Stomach (tissue), 8 donors: ENCODE measurements at regions not wholly inside any gene's neighbourhood (a gene's known extent, or its start where the extent isn't known, plus 50 kb on each side); places are given as distances from the start of the nearest gene placed in this dataset.

Source experiments
- DNase-seq, 2 donors: peaks; one replicate each; pipeline versions ENCODE4 v3.0.0 to v3.0.0-alpha.2; 2013 to 2019
- H3K27ac ChIP-seq, 5 donors: fragments of 200-600 bp in 4 of 5; sonication (generic) in 4 of 5; one replicate each; pipeline ENCODE4 v1.5.1; 2013 to 2019; ENCODE audit warnings: mild to moderate bottlenecking in 1 of 5, moderate library complexity in 1 of 5
- H3K27me3 ChIP-seq, 3 donors: fragments of 200-600 bp; sonication (generic); one replicate each; pipeline ENCODE4 v1.5.1; 2017 to 2019; ENCODE audit warnings: mixed run types in 1 of 3
- H3K36me3 ChIP-seq, 4 donors: fragments of 200-600 bp; sonication (generic); 1 replicate in 3 of 4; 2 replicates in 1 of 4; pipeline ENCODE4 v1.5.1; 2016 to 2019
- H3K4me1 ChIP-seq, 4 donors: fragments of 200-600 bp; sonication (generic); one replicate each; pipeline ENCODE4 v1.5.1; 2016 to 2019
- H3K4me3 ChIP-seq, 4 donors: fragments of 200-600 bp; sonication (generic) in 3 of 4; one replicate each; pipeline ENCODE4 v1.5.1; 2016 to 2019; ENCODE audit warnings: mild to moderate bottlenecking in 1 of 4
- H3K9me3 ChIP-seq, 4 donors: fragments of 200-600 bp; sonication (generic); one replicate each; pipeline ENCODE4 v1.5.1; 2016 to 2019
- CTCF ChIP-seq, 7 experiments: fragments of 450-650 bp in 4 of 7; fragments of 200-600 bp in 3 of 7; sonication (generic) in 3 of 7; IDR thresholded peaks; one replicate each; pipeline ENCODE4 v1.5.1; 2016 to 2019; ENCODE audit warnings: antibody characterized with exemption in 7 of 7, control low read depth in 2 of 7, mild to moderate bottlenecking in 1 of 7
- EP300 ChIP-seq: sonication (generic); formaldehyde crosslinking; IDR thresholded peaks from one replicate; pipeline ENCODE4 v1.6.1; 2017; ENCODE audit warnings: antibody characterized with exemption
- POLR2A ChIP-seq, 4 donors: fragments of 450-650 bp; IDR thresholded peaks; one replicate each; pipeline ENCODE4 v1.6.1; 2016; ENCODE audit warnings: antibody characterized with exemption in 4 of 4, control low read depth in 2 of 4, mild to moderate bottlenecking in 1 of 4, moderate library complexity in 1 of 4
- POLR2AphosphoS5 ChIP-seq, 3 donors: sonication (generic); formaldehyde crosslinking; IDR thresholded peaks; one replicate each; pipeline ENCODE4 v1.6.1; 2016; ENCODE audit warnings: antibody characterized with exemption in 3 of 3
- WGBS, 5 donors: extraction: QIAGEN DNeasy Blood & Tissue Kit in 3 of 5; methylation state at CpG; one replicate each; pipeline versions ENCODE4 v1.1.5 to v1.1.7; 2013 to 2018; 5-methylcytosine and 5-hydroxymethylcytosine counted together
- intact Hi-C: fragments of 100-400 bp; cut with DNase I; formaldehyde crosslinking; loops from one replicate; pipeline ENCODE4 v1.15.1; 2023; ENCODE audit warnings: low total_unique reads
- donor health status: healthy with polysubstance abuse.
- donor health status: Bipolar disorder and iron deficiency.
- donor health status: healthy.

GRCh38 chr2:147500229-147500628, 344.6 kb upstream of the ACVR2A start:
- peak in 1 of 2 donors; percentile 14 for DNase-seq
- H3K4me3 ChIP-seq = no peak overlapping the region
- H3K27ac ChIP-seq = no peak overlapping the region
- no peaks in the 10 kb centered on the region for H3K27me3 ChIP-seq
- peaks cover 0 to 7% (median 0%) of the 10 kb centered on the region in 4 donors for H3K4me1 ChIP-seq
- intact Hi-C loops = no loop called here
- no peaks in the 10 kb centered on the region for H3K36me3 ChIP-seq
- no peak for TF ChIP-seq POLR2A (IDR thresholded peaks at IDR 0.05)
- no peak for TF ChIP-seq POLR2AphosphoS5 (IDR thresholded peaks at IDR 0.05)
- TF ChIP-seq EP300 = no peak
- TF ChIP-seq CTCF (IDR thresholded peaks at IDR 0.05) = no peak
- 68 to 80% (median 72%) methylated on average over 3 of the region's 3 CpGs for WGBS, 5 donors
- no peaks in the 10 kb centered on the region for H3K9me3 ChIP-seq

GRCh38 chr2:147499785-147500184, 345.0 kb upstream of the ACVR2A start:
- Histone ChIP-seq H3K36me3 (no peaks in the 10 kb centered on the region), H3K27ac (no peak overlapping the region), H3K4me1 (peaks cover 0 to 7% (median 0%) of the 10 kb centered on the region in 4 donors), H3K27me3 (no peaks in the 10 kb centered on the region), H3K9me3 (no peaks in the 10 kb centered on the region), H3K4me3 (no peak overlapping the region)
- TF ChIP-seq EP300 (no peak), POLR2AphosphoS5 (IDR thresholded peaks at IDR 0.05) (no peak), POLR2A (IDR thresholded peaks at IDR 0.05) (no peak), CTCF (IDR thresholded peaks at IDR 0.05) (no peak)
- DNase-seq = no peak
- WGBS, 5 donors = 72 to 90% (median 82%) methylated on average over 2 of the region's 2 CpGs
- intact Hi-C loops = no loop called here

- no peaks in the 10 kb centered on the region for H3K36me3 ChIP-seq
- no peak for DNase-seq
- TF ChIP-seq POLR2AphosphoS5 (IDR thresholded peaks at IDR 0.05) = no peak
- H3K27me3 ChIP-seq = no peaks in the 10 kb centered on the region
- H3K4me1 ChIP-seq = no peaks in the 10 kb centered on the region
- H3K27ac ChIP-seq = no peak overlapping the region
- H3K4me3 ChIP-seq = no peak overlapping the region
- intact Hi-C loops = no loop called here
- WGBS, 5 donors = 92 to 97% (median 93%) methylated on average over 5 of the region's 5 CpGs
- H3K9me3 ChIP-seq = no peaks in the 10 kb centered on the region
Observed at GRCh38 chr2:147495734-147496133, 349.1 kb upstream of the ACVR2A start.

- Histone ChIP-seq H3K27ac (no peak overlapping the region), H3K4me3 (no peak overlapping the region), H3K36me3 (no peaks in the 10 kb centered on the region), H3K4me1 (no peaks in the 10 kb centered on the region), H3K27me3 (no peaks in the 10 kb centered on the region), H3K9me3 (no peaks in the 10 kb centered on the region)
- intact Hi-C loops = no loop called here
- WGBS, 5 donors = 78 to 93% (median 86%) methylated on average over 2 of the region's 2 CpGs
- DNase-seq = no peak
- TF ChIP-seq CTCF (IDR thresholded peaks at IDR 0.05) = no peak
- no peak for TF ChIP-seq POLR2A (IDR thresholded peaks at IDR 0.05)
- no peak for TF ChIP-seq POLR2AphosphoS5 (IDR thresholded peaks at IDR 0.05)
- no peak for TF ChIP-seq EP300
Observed at GRCh38 chr2:147492471-147492870, 352.4 kb upstream of the ACVR2A start.

- DNase-seq = no peak
- no peak overlapping the region for H3K27ac ChIP-seq
- TF ChIP-seq EP300 = no peak
- no peak for TF ChIP-seq CTCF (IDR thresholded peaks at IDR 0.05)
- no peak for TF ChIP-seq POLR2AphosphoS5 (IDR thresholded peaks at IDR 0.05)
- no peak for TF ChIP-seq POLR2A (IDR thresholded peaks at IDR 0.05)
Observed at GRCh38 chr2:147491506-147491905, 353.3 kb upstream of the ACVR2A start.

More at GRCh38 chr2:147491506-147491905, 353.3 kb upstream of the ACVR2A start:
- H3K9me3 ChIP-seq = no peaks in the 10 kb centered on the region
- intact Hi-C loops = no loop called here
- H3K4me1 ChIP-seq = no peaks in the 10 kb centered on the region
- H3K27me3 ChIP-seq = no peaks in the 10 kb centered on the region
- no peak overlapping the region for H3K4me3 ChIP-seq
- H3K36me3 ChIP-seq = no peaks in the 10 kb centered on the region
- WGBS, 5 donors = 86 to 92% (median 92%) methylated on average over 2 of the region's 2 CpGs
